ENCODE measurements at regions not wholly inside any gene's neighbourhood (a gene's known extent, or its start where the extent isn't known, plus 50 kb on each side); places are given as distances from the start of the nearest gene placed in this dataset.

DNA sequence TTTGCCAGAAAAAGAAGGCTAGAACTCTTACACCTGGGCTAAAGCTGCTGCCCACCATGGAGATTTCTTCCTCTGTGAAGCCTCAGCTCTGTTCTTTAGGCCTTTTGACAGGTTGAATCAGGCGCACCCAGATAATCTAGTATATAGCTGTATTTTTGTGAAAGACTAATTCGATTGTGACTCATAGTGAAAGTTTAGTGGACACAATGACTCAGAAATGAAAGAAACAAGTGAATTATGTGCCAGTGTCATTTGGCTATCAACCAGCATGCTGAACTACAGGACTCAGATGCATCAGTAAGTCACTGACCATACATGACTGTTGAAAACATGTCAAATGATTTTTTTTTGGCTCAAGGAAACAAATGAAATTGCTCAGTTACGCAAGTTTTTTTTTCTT is 425.4 kb downstream of the SLITRK2 start:
- TF ChIP-seq CTCF (conservative IDR thresholded peaks at IDR 0.05; ENCODE audit: control insufficient read depth, insufficient read depth, low read depth, low read length), result no peak
- no peak overlapping the region for H3K4me3 ChIP-seq (ENCODE audit: control insufficient read depth, low read depth, low read length)
- DNase-seq (ENCODE audit: low read depth), result peak; percentile 8

- DNase-seq (ENCODE audit: low read depth), result no peak
- no peak for TF ChIP-seq CTCF (conservative IDR thresholded peaks at IDR 0.05; ENCODE audit: control insufficient read depth, insufficient read depth, low read depth, low read length)
- no peak overlapping the region for H3K4me3 ChIP-seq (ENCODE audit: control insufficient read depth, low read depth, low read length)
These were observed 441.6 kb downstream of the SLITRK2 start for GRCh38 chrX:146259207-146259606.

- no peak for DNase-seq (ENCODE audit: low read depth)
- TF ChIP-seq CTCF (conservative IDR thresholded peaks at IDR 0.05; ENCODE audit: control insufficient read depth, insufficient read depth, low read depth, low read length), result no peak
- no peak overlapping the region for H3K4me3 ChIP-seq (ENCODE audit: control insufficient read depth, low read depth, low read length)
These were observed 447.2 kb downstream of the SLITRK2 start for GRCh38 chrX:146264763-146265375.

- H3K4me3 ChIP-seq (ENCODE audit: control insufficient read depth, low read depth, low read length), result no peak overlapping the region
- TF ChIP-seq CTCF (conservative IDR thresholded peaks at IDR 0.05; ENCODE audit: control insufficient read depth, insufficient read depth, low read depth, low read length), result no peak
These were observed 460.8 kb downstream of the SLITRK2 start for GRCh38 chrX:146278381-146278780.

More at GRCh38 chrX:146278381-146278780, 460.8 kb downstream of the SLITRK2 start:
- DNase-seq (ENCODE audit: low read depth), result no peak

Data from fibroblast of mammary gland (primary cell).